ENCODE measurements at regions not wholly inside any gene's neighbourhood (a gene's known extent, or its start where the extent isn't known, plus 50 kb on each side); places are given as distances from the start of the nearest gene placed in this dataset.

GRCh38 chr3:167078070-167078622 is 302.0 kb downstream of the ZBBX start:
- Histone ChIP-seq H3K9me3 (no peaks in the 10 kb centered on the region), H3K27me3 (no peaks in the 10 kb centered on the region), H3K4me1 (no peaks in the 10 kb centered on the region), H3K36me3 (no peaks in the 10 kb centered on the region), H3K4me3 (ENCODE audit: low read depth, low read length) (0 out of 2 replicates have a peak overlapping the region, but pooled peaks have one; percentile 4)
- no peak for TF ChIP-seq CTCF (IDR thresholded peaks at IDR 0.05; ENCODE audit: low read depth, low read length)
- no peak for DNase-seq

- H3K9me3 ChIP-seq = no peaks in the 10 kb centered on the region
- no peaks in the 10 kb centered on the region for H3K4me1 ChIP-seq
- H3K36me3 ChIP-seq = no peaks in the 10 kb centered on the region
- no peak for DNase-seq
- no peaks in the 10 kb centered on the region for H3K27me3 ChIP-seq
- H3K4me3 ChIP-seq (ENCODE audit: low read depth, low read length) = no peak overlapping the region
- TF ChIP-seq CTCF (IDR thresholded peaks at IDR 0.05; ENCODE audit: low read depth, low read length) = no peak
Observed at GRCh38 chr3:167067787-167068161, 312.3 kb downstream of the ZBBX start.

- Histone ChIP-seq H3K36me3 (no peaks in the 10 kb centered on the region), H3K4me1 (no peaks in the 10 kb centered on the region), H3K9me3 (no peaks in the 10 kb centered on the region), H3K27me3 (no peaks in the 10 kb centered on the region), H3K4me3 (ENCODE audit: low read depth, low read length) (no peak overlapping the region)
- TF ChIP-seq CTCF (IDR thresholded peaks at IDR 0.05; ENCODE audit: low read depth, low read length) = no peak
- DNase-seq = no peak
Observed at GRCh38 chr3:167066977-167067786, 312.9 kb downstream of the ZBBX start.

GRCh38 chr3:167057581-167057980 is 322.5 kb downstream of the ZBBX start:
- DNase-seq = no peak
- H3K4me3 ChIP-seq (ENCODE audit: low read depth, low read length) = no peak overlapping the region
- no peaks in the 10 kb centered on the region for H3K9me3 ChIP-seq
- H3K27me3 ChIP-seq = no peaks in the 10 kb centered on the region
- no peak for TF ChIP-seq CTCF (IDR thresholded peaks at IDR 0.05; ENCODE audit: low read depth, low read length)
- no peaks in the 10 kb centered on the region for H3K36me3 ChIP-seq
- no peaks in the 10 kb centered on the region for H3K4me1 ChIP-seq

GRCh38 chr3:167054926-167055325 is 325.2 kb downstream of the ZBBX start:
- Histone ChIP-seq H3K4me3 (ENCODE audit: low read depth, low read length) (no peak overlapping the region), H3K27me3 (no peaks in the 10 kb centered on the region), H3K9me3 (no peaks in the 10 kb centered on the region), H3K4me1 (no peaks in the 10 kb centered on the region), H3K36me3 (no peaks in the 10 kb centered on the region)
- no peak for DNase-seq
- no peak for TF ChIP-seq CTCF (IDR thresholded peaks at IDR 0.05; ENCODE audit: low read depth, low read length)

- DNase-seq = no peak
- Histone ChIP-seq H3K4me3 (ENCODE audit: low read depth, low read length) (no peak overlapping the region), H3K4me1 (no peaks in the 10 kb centered on the region), H3K27me3 (no peaks in the 10 kb centered on the region), H3K36me3 (no peaks in the 10 kb centered on the region), H3K9me3 (no peaks in the 10 kb centered on the region)
- no peak for TF ChIP-seq CTCF (IDR thresholded peaks at IDR 0.05; ENCODE audit: low read depth, low read length)
Observed at GRCh38 chr3:167051421-167051820, 328.7 kb downstream of the ZBBX start.

Data from BE2C (cell line).